Calu3 (cell line): ENCODE measurements at regions not wholly inside any gene's neighbourhood (a gene's known extent, or its start where the extent isn't known, plus 50 kb on each side); places are given as distances from the start of the nearest gene placed in this dataset.

ENCODE experiments used
- BruUV-seq: library from RNA; stranded (reverse); fragments of 400-500 nt; replicated peaks from 2 replicates; lab custom pipeline; 2021; lab: Mats Ljungman, UMichigan
- CTCF ChIA-PET: fragments of 300-600 bp; sonication (Branson Sonifier 250); formaldehyde crosslinking; loops from one replicate; lab custom pipeline; 2022; ENCODE audit warnings: antibody characterized with exemption; lab: Charles Lee
- DNase-seq: peaks from one replicate; pipeline ENCODE4 v3.0.0; 2022
- H3K27ac Mint-ChIP-seq: one replicate; pipeline ENCODE4 v1.8.0; 2022; ENCODE audit warnings: mixed read lengths; ENCODE audit not compliant: unreplicated experiment
- H3K27me3 Mint-ChIP-seq: one replicate; pipeline ENCODE4 v1.8.0; 2022; ENCODE audit warnings: mixed read lengths; ENCODE audit not compliant: unreplicated experiment
- H3K36me3 Mint-ChIP-seq: one replicate; pipeline ENCODE4 v1.8.0; 2022; ENCODE audit warnings: mild to moderate bottlenecking, moderate library complexity, mixed read lengths; ENCODE audit not compliant: insufficient read depth, unreplicated experiment
- H3K4me1 Mint-ChIP-seq: one replicate; pipeline ENCODE4 v1.8.0; 2022; ENCODE audit warnings: mild to moderate bottlenecking, low read depth, mixed read lengths; ENCODE audit not compliant: unreplicated experiment
- H3K4me3 Mint-ChIP-seq: one replicate; pipeline ENCODE4 v1.8.0; 2022; ENCODE audit warnings: mild to moderate bottlenecking, low read depth, moderate library complexity, mixed read lengths; ENCODE audit not compliant: unreplicated experiment
- H3K9me3 Mint-ChIP-seq: one replicate; pipeline ENCODE4 v1.8.0; 2022; ENCODE audit warnings: low read depth, mixed read lengths; ENCODE audit not compliant: unreplicated experiment
- CTCF ChIP-seq: fragments of 200-600 bp; IDR thresholded peaks from one replicate; pipeline ENCODE4 v1.8.0; 2022; ENCODE audit warnings: antibody characterized with exemption; ENCODE audit not compliant: unreplicated experiment
- intact Hi-C: fragments of 100-400 bp; cut with micrococcal nuclease; formaldehyde crosslinking; loops from one replicate; pipeline ENCODE4 v1.10.0; 2022; ENCODE audit not compliant: unreplicated experiment

- DNase-seq: no peak
- CTCF ChIA-PET: no interaction called here
- Mint-ChIP-seq H3K27ac (no peak overlapping the region), H3K9me3 (peaks cover 10% of the 10 kb centered on the region), H3K4me3 (no peak overlapping the region), H3K4me1 (no peaks in the 10 kb centered on the region), H3K27me3 (no peaks in the 10 kb centered on the region), H3K36me3 (no peaks in the 10 kb centered on the region)
- no TSS peak for BruUV-seq
- TF ChIP-seq CTCF: no peak
- intact Hi-C loops: loop anchor here (10.0 kb wide), 1 partner anchor 310 kb away; no protein-coding TSS in a partner anchor
Observed at GRCh38 chr11:134574947-134575346, 162.9 kb upstream of the B3GAT1 start.

GRCh38 chr11:134574425-134574824 is 162.4 kb upstream of the B3GAT1 start:
- no peaks in the 10 kb centered on the region for H3K4me1 Mint-ChIP-seq
- CTCF ChIA-PET: no interaction called here
- no peak for DNase-seq
- H3K4me3 Mint-ChIP-seq: no peak overlapping the region
- H3K9me3 Mint-ChIP-seq: peaks cover 12% of the 10 kb centered on the region
- H3K27ac Mint-ChIP-seq: no peak overlapping the region
- H3K36me3 Mint-ChIP-seq: no peaks in the 10 kb centered on the region
- intact Hi-C loops: loop anchor here (10.0 kb wide), 1 partner anchor 310 kb away; no protein-coding TSS in a partner anchor
- BruUV-seq: no TSS peak
- no peak for TF ChIP-seq CTCF
- H3K27me3 Mint-ChIP-seq: no peaks in the 10 kb centered on the region

DNA sequence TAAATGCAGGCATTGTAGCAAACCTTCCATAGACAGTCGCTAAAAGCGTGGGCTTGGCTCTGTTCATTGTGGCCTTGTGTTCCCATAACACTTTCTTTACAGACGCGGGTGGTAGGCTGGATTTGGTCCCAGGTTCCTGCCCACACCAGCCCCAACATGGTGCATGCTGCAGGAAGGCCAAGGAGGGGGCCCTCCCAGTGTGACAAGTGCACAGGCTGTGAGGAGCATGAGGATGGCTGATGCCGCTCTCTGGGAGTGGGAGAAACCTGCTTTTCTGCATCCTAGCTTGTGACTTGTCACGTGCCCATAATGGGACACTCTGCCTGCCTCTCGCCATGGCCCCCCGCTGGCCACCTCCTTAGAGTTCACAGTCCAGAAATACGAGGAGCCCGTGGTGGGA is 161.8 kb upstream of the B3GAT1 start:
- Mint-ChIP-seq H3K9me3 (peaks cover 14% of the 10 kb centered on the region), H3K27ac (no peak overlapping the region), H3K4me3 (no peak overlapping the region), H3K36me3 (no peaks in the 10 kb centered on the region), H3K4me1 (no peaks in the 10 kb centered on the region), H3K27me3 (no peaks in the 10 kb centered on the region)
- TF ChIP-seq CTCF: no peak
- no peak for DNase-seq
- CTCF ChIA-PET: no interaction called here
- intact Hi-C loops: loop anchor here (10.0 kb wide), 1 partner anchor 309 kb away; no protein-coding TSS in a partner anchor
- BruUV-seq: no TSS peak

GRCh38 chr11:134572741-134573675 is 161.0 kb upstream of the B3GAT1 start:
- intact Hi-C loops: loop anchor here (10.0 kb wide), 1 partner anchor 308 kb away; no protein-coding TSS in a partner anchor

More at GRCh38 chr11:134572741-134573675, 161.0 kb upstream of the B3GAT1 start:
- Mint-ChIP-seq H3K9me3 (peaks cover 17% of the 10 kb centered on the region), H3K27ac (no peak overlapping the region), H3K4me3 (no peak overlapping the region), H3K4me1 (no peaks in the 10 kb centered on the region), H3K27me3 (no peaks in the 10 kb centered on the region), H3K36me3 (no peaks in the 10 kb centered on the region)
- TF ChIP-seq CTCF: no peak
- CTCF ChIA-PET: no interaction called here
- BruUV-seq: no TSS peak
- no peak for DNase-seq
